GM12878 (cell line): ENCODE measurements at regions not wholly inside any gene's neighbourhood (a gene's known extent, or its start where the extent isn't known, plus 50 kb on each side); places are given as distances from the start of the nearest gene placed in this dataset.

Experiments used
- CHD1 ChIP-seq: IDR thresholded peaks from 2 replicates; pipeline ENCODE4 v1.6.1; 2012; ENCODE audit warnings: low read depth, low read length, improper control_type of control experiment
- CTCF ChIP-seq, 3 experiments: IDR thresholded peaks in 2 of 3; conservative IDR thresholded peaks in 1 of 3; 2 replicates each; pipeline ENCODE4 v1.5.1; 2011; ENCODE audit warnings: low read depth in 3 of 3, low read length in 3 of 3, mild to moderate bottlenecking in 3 of 3, control low read depth in 2 of 3, moderate library complexity in 2 of 3, inconsistent platforms in 1 of 3, mixed read lengths in 1 of 3; ENCODE audit not compliant: control insufficient read depth in 2 of 3, insufficient read depth in 1 of 3; ENCODE audit errors: extremely low read depth in 1 of 3
- ESRRA ChIP-seq: IDR thresholded peaks from 2 replicates; pipeline ENCODE4 v1.6.1; 2012; ENCODE audit warnings: mild to moderate bottlenecking, low read length, improper control_type of control experiment
- HDGF ChIP-seq: fragments of 450-650 bp; IDR thresholded peaks from 2 replicates; pipeline ENCODE4 v1.6.1; 2016; ENCODE audit warnings: antibody characterized with exemption
- JUND ChIP-seq: IDR thresholded peaks from 2 replicates; pipeline ENCODE4 v1.6.1; 2012; ENCODE audit warnings: low read depth, mild to moderate bottlenecking, low read length, improper control_type of control experiment, moderate library complexity
- MXI1 ChIP-seq: fragments of 150-350 bp; IDR thresholded peaks from 2 replicates; pipeline ENCODE4 v1.6.1; 2011; ENCODE audit warnings: low read depth, mild to moderate bottlenecking, inconsistent platforms, low read length, improper control_type of control experiment
- NFXL1 ChIP-seq: fragments of 450-650 bp; IDR thresholded peaks from 2 replicates; pipeline ENCODE4 v1.6.1; 2017; ENCODE audit warnings: antibody characterized with exemption, mild to moderate bottlenecking, borderline replicate concordance
- POLR2A ChIP-seq: IDR thresholded peaks from 2 replicates; pipeline ENCODE4 v1.6.1; 2011; ENCODE audit warnings: low read depth, mild to moderate bottlenecking, low read length
- POLR2AphosphoS2 ChIP-seq: IDR thresholded peaks from 2 replicates; pipeline ENCODE4 v1.6.1; 2011; ENCODE audit warnings: low read depth, mild to moderate bottlenecking, low read length, improper control_type of control experiment, moderate library complexity
- POLR2AphosphoS5 ChIP-seq: IDR thresholded peaks from 2 replicates; pipeline ENCODE4 v1.6.1; 2011; ENCODE audit warnings: mild to moderate bottlenecking, low read length, inconsistent platforms
- POU2F2 ChIP-seq: IDR thresholded peaks from 3 replicates; pipeline ENCODE4 v1.6.1; 2011; ENCODE audit warnings: low read depth, mild to moderate bottlenecking, low read length, borderline replicate concordance
- RAD21 ChIP-seq: IDR thresholded peaks from 2 replicates; pipeline ENCODE4 v1.6.1; 2011; ENCODE audit warnings: mild to moderate bottlenecking, low read depth, low read length, moderate library complexity; ENCODE audit not compliant: insufficient read depth
- SP1 ChIP-seq: IDR thresholded peaks from one replicate; pipeline ENCODE4 v1.6.1; 2011; ENCODE audit warnings: low read depth, low read length
- ZZZ3 ChIP-seq: IDR thresholded peaks from 2 replicates; pipeline ENCODE4 v1.6.1; 2011; ENCODE audit warnings: low read depth; ENCODE audit not compliant: control insufficient read depth, insufficient read length

- no peak for TF ChIP-seq CHD1
- TF ChIP-seq SP1: no peak
- no peak for TF ChIP-seq POLR2AphosphoS5
- TF ChIP-seq ZZZ3: no peak
- no peak for TF ChIP-seq JUND
- no peak for TF ChIP-seq POU2F2
- no peak for TF ChIP-seq RAD21
- TF ChIP-seq ESRRA: no peak
- TF ChIP-seq HDGF: no peak
- no peak for TF ChIP-seq POLR2AphosphoS2
- no peak for TF ChIP-seq CTCF (IDR thresholded peaks at IDR 0.05 in 2 of 3, conservative IDR thresholded peaks at IDR 0.05 in 1 of 3; ENCODE audit: control insufficient read depth in 2 of 3, extremely low read depth in 1 of 3, insufficient read depth in 1 of 3, low read depth in 3 of 3, low read length in 3 of 3)
- no peak for TF ChIP-seq NFXL1
- TF ChIP-seq MXI1: no peak
- no peak for TF ChIP-seq POLR2A
Measured at GRCh38 chr7:89943525-89944050, 210.7 kb upstream of the STEAP1 start.
